ENCODE measurements at regions not wholly inside any gene's neighbourhood (a gene's known extent, or its start where the extent isn't known, plus 50 kb on each side); places are given as distances from the start of the nearest gene placed in this dataset.

DNA sequence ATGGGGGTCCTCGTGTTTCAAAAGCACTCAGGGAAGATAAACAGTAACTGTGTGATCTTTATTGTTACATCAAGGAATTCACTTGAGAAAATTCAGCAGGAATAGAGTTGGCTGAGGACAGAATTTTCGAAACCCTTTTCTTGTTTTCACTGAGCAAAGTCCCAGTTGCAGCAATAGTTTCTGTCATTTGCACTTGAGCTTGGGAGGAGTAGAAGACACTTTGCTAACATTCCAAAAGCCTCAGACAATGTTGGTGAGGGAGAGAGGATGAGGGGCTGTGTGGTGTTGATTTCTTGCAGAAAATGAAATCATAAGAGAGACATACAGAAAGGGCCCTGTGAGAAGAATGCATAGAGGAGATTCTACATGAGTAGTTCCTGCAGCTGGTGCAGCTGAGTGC, 151.9 kb upstream of the DIPK2B start:
- no peaks in the 10 kb centered on the region for H3K9me3 ChIP-seq (ENCODE audit: control insufficient read depth, insufficient read depth, low read depth, low read length)
- no peaks in the 10 kb centered on the region for H3K36me3 ChIP-seq (ENCODE audit: control insufficient read depth in 2 of 2, insufficient read depth in 1 of 2, low read length in 2 of 2)
- no peak for TF ChIP-seq ZNF701 (tag by site-specific recombination; IDR thresholded peaks at IDR 0.05)
- no peak for TF ChIP-seq ZNF202 (tag by site-specific recombination; IDR thresholded peaks at IDR 0.05; ENCODE audit: borderline replicate concordance)
- no peak for TF ChIP-seq ZNF677 (tag by site-specific recombination; IDR thresholded peaks at IDR 0.05)
- no peak for TF ChIP-seq ZNF747 (tag by site-specific recombination; IDR thresholded peaks at IDR 0.05)
- no peak for TF ChIP-seq GLIS1 (tag by site-specific recombination; IDR thresholded peaks at IDR 0.05)
- no peak for TF ChIP-seq ZNF292 (tag by site-specific recombination; IDR thresholded peaks at IDR 0.05; ENCODE audit: borderline replicate concordance, low read depth)
- TF ChIP-seq PATZ1 (tag by site-specific recombination; IDR thresholded peaks at IDR 0.05) = no peak
- no peak for TF ChIP-seq ZNF324 (tag by site-specific recombination; IDR thresholded peaks at IDR 0.05)
- no peak for TF ChIP-seq ZNF704 (tag by site-specific recombination; IDR thresholded peaks at IDR 0.05)
- TF ChIP-seq ZNF776 (tag by site-specific recombination; IDR thresholded peaks at IDR 0.05; ENCODE audit: borderline replicate concordance) = no peak
- no peak for TF ChIP-seq ZSCAN30 (tag by site-specific recombination; IDR thresholded peaks at IDR 0.05)
- TF ChIP-seq ZBTB21 (tag by site-specific recombination; IDR thresholded peaks at IDR 0.05) = no peak
- no peak for TF ChIP-seq ZNF211 (tag by site-specific recombination; IDR thresholded peaks at IDR 0.05; ENCODE audit: low read depth)
- TF ChIP-seq ZBTB1 (tag by site-specific recombination; IDR thresholded peaks at IDR 0.05) = no peak
- no peak for TF ChIP-seq ZNF449 (tag by site-specific recombination; IDR thresholded peaks at IDR 0.05)
- TF ChIP-seq ZNF416 (tag by site-specific recombination; IDR thresholded peaks at IDR 0.05) = no peak
- no peak for TF ChIP-seq SP7 (tag by site-specific recombination; IDR thresholded peaks at IDR 0.05)
- no peak for TF ChIP-seq ZNF571 (tag by site-specific recombination; IDR thresholded peaks at IDR 0.05)
- TF ChIP-seq GLIS2 (tag by site-specific recombination; IDR thresholded peaks at IDR 0.05) = no peak
- no peak for TF ChIP-seq BCL11A (tag by site-specific recombination; IDR thresholded peaks at IDR 0.05; ENCODE audit: low read depth)
- H3K4me1 ChIP-seq (ENCODE audit: control insufficient read depth, insufficient read depth, low read length) = no peaks in the 10 kb centered on the region
- no peak overlapping the region for H3K4me3 ChIP-seq (ENCODE audit: low read depth, low read length)
- ChIA-PET POLR2A (no interaction called here), CTCF (interaction anchor here (0.6 kb wide), 1 partner anchor 433 kb away, joined by 3 read pairs; no protein-coding TSS in a partner anchor)
- H3K27ac ChIP-seq (ENCODE audit: extremely low read depth, low read depth, low read length) = no peak overlapping the region

DNA sequence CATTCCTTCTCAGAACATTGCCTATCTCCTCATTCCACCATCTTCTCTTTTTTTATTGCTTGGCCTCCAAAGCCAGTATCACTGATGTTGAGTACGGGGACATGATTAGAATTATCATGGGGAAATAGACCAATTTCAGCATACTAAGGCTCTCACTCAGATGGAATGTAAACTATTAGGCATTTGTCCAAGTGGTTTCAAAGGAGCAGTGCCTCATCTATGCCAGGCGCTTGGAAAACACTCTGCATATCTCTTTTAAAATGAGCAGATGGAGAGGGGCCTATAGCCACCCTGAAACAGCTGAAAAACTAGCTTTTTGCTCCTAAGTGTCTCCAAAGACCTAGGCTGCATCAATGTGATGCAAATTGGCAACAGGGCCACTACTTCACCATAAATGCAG, 150.8 kb upstream of the DIPK2B start:
- Histone ChIP-seq H3K4me3 (ENCODE audit: low read depth, low read length) (no peak overlapping the region), H3K4me1 (ENCODE audit: control insufficient read depth, insufficient read depth, low read length) (no peaks in the 10 kb centered on the region), H3K27ac (ENCODE audit: extremely low read depth, low read depth, low read length) (no peak overlapping the region), H3K9me3 (ENCODE audit: control insufficient read depth, insufficient read depth, low read depth, low read length) (no peaks in the 10 kb centered on the region), H3K36me3 (ENCODE audit: control insufficient read depth in 2 of 2, insufficient read depth in 1 of 2, low read length in 2 of 2) (no peaks in the 10 kb centered on the region)
- ChIA-PET POLR2A (no interaction called here), CTCF (no interaction called here)
- no peak for TF ChIP-seq ZNF202 (tag by site-specific recombination; IDR thresholded peaks at IDR 0.05; ENCODE audit: borderline replicate concordance)
- TF ChIP-seq ZNF426 (tag by site-specific recombination; IDR thresholded peaks at IDR 0.05) = no peak
- no peak for TF ChIP-seq ZNF571 (tag by site-specific recombination; IDR thresholded peaks at IDR 0.05)
- TF ChIP-seq ZNF157 (tag by site-specific recombination; IDR thresholded peaks at IDR 0.05) = no peak
- no peak for TF ChIP-seq ZNF776 (tag by site-specific recombination; IDR thresholded peaks at IDR 0.05; ENCODE audit: borderline replicate concordance)
- TF ChIP-seq, protein P1, sequence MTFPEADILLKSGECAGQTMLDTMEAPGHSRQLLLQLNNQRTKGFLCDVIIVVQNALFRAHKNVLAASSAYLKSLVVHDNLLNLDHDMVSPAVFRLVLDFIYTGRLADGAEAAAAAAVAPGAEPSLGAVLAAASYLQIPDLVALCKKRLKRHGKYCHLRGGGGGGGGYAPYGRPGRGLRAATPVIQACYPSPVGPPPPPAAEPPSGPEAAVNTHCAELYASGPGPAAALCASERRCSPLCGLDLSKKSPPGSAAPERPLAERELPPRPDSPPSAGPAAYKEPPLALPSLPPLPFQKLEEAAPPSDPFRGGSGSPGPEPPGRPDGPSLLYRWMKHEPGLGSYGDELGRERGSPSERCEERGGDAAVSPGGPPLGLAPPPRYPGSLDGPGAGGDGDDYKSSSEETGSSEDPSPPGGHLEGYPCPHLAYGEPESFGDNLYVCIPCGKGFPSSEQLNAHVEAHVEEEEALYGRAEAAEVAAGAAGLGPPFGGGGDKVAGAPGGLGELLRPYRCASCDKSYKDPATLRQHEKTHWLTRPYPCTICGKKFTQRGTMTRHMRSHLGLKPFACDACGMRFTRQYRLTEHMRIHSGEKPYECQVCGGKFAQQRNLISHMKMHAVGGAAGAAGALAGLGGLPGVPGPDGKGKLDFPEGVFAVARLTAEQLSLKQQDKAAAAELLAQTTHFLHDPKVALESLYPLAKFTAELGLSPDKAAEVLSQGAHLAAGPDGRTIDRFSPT (tag by site-specific recombination; IDR thresholded peaks at IDR 0.05) = no peak
- TF ChIP-seq EGR2 (tag by site-specific recombination; IDR thresholded peaks at IDR 0.05; ENCODE audit: low read depth) = no peak
- no peak for TF ChIP-seq ZNF837 (tag by site-specific recombination; IDR thresholded peaks at IDR 0.05)
- TF ChIP-seq ZBTB21 (tag by site-specific recombination; IDR thresholded peaks at IDR 0.05) = no peak
- TF ChIP-seq, protein P2, sequence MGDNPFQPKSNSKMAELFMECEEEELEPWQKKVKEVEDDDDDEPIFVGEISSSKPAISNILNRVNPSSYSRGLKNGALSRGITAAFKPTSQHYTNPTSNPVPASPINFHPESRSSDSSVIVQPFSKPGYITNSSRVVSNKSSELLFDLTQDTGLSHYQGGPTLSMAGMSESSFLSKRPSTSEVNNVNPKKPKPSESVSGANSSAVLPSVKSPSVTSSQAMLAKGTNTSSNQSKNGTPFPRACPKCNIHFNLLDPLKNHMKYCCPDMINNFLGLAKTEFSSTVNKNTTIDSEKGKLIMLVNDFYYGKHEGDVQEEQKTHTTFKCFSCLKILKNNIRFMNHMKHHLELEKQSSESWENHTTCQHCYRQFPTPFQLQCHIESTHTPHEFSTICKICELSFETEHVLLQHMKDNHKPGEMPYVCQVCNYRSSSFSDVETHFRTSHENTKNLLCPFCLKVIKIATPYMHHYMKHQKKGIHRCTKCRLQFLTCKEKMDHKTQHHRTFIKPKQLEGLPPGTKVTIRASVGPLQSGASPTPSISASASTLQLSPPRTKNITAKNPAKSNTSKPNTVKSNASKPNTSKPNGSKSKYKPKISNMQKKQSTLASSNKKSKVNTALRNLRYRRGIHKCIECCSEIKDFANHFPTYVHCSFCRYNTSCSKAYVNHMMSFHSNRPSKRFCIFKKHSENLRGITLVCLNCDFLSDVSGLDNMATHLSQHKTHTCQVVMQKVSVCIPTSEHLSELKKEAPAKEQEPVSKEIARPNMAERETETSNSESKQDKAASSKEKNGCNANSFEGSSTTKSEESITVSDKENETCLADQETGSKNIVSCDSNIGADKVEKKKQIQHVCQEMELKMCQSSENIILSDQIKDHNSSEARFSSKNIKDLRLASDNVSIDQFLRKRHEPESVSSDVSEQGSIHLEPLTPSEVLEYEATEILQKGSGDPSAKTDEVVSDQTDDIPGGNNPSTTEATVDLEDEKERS (tag by site-specific recombination; IDR thresholded peaks at IDR 0.05) = no peak
- no peak for TF ChIP-seq ZNF311 (tag by site-specific recombination; IDR thresholded peaks at IDR 0.05; ENCODE audit: borderline replicate concordance)

All from HEK293 (cell line).